GM13976 (cell line): ENCODE measurements at regions not wholly inside any gene's neighbourhood (a gene's known extent, or its start where the extent isn't known, plus 50 kb on each side); places are given as distances from the start of the nearest gene placed in this dataset.

Source experiments
- DNase-seq: peaks from one replicate; pipeline ENCODE4 v3.0.0; 2012; ENCODE audit warnings: low spot score
- in situ Hi-C: fragments of 300-500 bp; cut with MboI; formaldehyde crosslinking; loops from one replicate; pipeline ENCODE4 v1.12.0; 2022; ENCODE audit warnings: low sequenced_read_pairs, mixed read lengths, inconsistent platforms; ENCODE audit not compliant: unreplicated experiment
- TF ChIP-seq, protein P1 (sequence below): IDR thresholded peaks from 2 replicates; pipeline ENCODE4 v1.5.1; 2012; ENCODE audit warnings: borderline replicate concordance, mild to moderate bottlenecking; ENCODE audit not compliant: insufficient read depth; ENCODE audit errors: extremely low read depth, missing control alignments, control extremely low read depth

DNA sequence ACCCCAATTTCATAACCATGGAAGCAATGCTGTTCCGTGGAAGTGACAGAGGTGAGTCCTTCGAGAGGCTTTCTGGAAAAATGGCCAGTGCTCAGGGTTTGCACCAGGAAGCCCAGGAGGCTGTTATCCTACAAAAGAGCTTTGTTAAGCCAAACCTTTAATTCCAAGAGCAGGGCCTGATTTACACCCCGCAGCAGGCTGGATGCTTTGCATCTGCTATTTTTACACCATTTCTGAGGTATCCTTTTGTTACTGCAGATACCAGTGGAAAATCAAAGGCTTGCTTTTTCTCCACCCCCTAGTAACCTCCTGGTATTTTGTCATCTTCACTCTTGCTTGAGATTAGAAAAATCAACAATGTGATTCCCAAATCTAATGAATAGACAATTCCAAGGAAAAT, 380.6 kb downstream of the SOX11 start:
- DNase-seq: no peak
- in situ Hi-C loops: no loop called here
- TF ChIP-seq, protein P1, sequence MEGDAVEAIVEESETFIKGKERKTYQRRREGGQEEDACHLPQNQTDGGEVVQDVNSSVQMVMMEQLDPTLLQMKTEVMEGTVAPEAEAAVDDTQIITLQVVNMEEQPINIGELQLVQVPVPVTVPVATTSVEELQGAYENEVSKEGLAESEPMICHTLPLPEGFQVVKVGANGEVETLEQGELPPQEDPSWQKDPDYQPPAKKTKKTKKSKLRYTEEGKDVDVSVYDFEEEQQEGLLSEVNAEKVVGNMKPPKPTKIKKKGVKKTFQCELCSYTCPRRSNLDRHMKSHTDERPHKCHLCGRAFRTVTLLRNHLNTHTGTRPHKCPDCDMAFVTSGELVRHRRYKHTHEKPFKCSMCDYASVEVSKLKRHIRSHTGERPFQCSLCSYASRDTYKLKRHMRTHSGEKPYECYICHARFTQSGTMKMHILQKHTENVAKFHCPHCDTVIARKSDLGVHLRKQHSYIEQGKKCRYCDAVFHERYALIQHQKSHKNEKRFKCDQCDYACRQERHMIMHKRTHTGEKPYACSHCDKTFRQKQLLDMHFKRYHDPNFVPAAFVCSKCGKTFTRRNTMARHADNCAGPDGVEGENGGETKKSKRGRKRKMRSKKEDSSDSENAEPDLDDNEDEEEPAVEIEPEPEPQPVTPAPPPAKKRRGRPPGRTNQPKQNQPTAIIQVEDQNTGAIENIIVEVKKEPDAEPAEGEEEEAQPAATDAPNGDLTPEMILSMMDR: no peak

DNA sequence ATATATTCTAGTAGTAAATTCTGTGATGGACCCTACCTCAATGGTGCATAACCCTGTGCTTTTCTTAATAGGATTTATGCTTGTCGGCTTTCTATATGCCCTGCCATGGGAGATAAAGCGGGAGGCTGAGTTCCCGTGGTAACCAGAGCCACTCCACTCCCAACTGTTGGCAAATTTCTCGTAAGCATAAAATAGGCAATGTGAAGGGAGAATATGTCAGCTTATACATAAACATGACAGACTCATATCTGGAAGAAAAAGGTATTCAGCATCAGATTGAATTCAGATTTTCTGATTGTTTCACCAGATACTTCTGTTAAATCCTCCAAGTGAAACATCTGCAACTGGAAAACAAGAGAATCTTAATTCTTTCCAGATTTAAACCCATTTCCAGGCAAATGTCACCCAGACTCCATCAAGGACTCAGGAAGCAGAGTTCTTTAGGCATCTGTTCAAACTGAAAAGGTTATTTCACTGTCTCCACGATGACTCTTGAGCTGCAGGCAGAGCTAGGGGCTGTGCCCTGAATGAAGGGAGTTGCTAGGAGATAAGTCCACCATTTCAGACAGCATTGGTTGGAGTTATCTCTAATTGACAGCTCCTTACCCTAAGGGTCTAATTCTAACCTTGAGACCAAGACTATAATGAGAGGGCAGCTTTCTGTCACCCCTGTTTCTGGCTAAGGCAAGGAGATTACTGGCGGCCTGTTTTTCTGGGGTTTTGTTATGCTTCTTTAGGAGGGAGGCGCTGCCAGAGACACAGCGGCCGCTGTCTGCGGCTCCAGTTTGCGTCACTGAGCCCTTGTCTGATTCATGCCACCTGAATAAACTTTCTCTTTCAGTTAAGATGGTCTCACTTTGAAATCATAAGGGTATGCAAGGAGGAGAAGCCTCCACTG, 381.3 kb downstream of the SOX11 start:
- no peak for DNase-seq
- TF ChIP-seq, protein P1: no peak
- in situ Hi-C loops: no loop called here

DNA sequence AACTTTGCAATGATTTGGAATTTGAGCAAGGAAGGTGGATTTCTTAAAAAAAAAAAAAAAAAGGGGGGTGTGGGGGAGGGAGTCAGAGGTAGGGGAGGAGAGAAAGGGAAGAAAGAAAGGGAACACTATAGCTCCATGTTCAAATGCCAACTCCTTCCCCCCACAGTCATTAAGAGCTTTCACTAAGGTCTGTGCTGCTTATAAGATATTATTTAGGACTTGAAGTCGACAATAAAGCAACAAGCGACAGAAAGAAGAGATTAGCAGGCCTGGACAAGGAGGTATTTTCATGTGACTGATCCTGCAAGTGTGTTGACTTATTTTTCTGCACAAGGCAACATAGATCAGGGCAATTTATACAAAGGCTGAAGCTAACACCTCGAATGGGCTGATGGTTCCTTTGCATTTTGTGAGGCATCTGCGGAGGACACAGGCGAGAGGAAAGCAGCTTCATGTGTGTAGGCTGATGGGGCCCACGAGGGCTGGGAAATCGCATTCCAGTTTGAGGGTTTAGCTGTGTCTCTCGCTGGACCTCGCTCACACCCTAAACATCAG, 382.0 kb downstream of the SOX11 start:
- TF ChIP-seq, protein P1: no peak
- in situ Hi-C loops: no loop called here
- DNase-seq: no peak

DNA sequence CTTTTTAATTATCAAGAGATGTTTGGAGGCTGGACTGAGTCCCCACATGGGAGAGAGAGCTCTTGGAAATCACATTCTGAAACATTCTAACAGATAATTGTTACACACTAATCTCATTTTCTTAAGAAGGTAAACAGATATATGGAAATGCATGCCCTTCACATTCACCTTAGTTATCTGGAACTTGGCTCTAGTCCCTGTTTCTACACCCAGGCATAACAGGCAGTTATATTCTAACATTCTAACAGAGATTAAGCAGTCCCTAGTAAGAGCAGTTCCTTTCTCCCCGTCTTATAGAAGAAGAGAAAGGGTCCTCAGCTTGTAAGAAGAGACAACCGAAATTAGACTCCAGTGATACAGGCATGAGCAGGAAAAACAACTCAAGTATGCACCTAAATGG, 385.4 kb downstream of the SOX11 start:
- in situ Hi-C loops: no loop called here
- TF ChIP-seq, protein P1: no peak
- DNase-seq: no peak

DNA sequence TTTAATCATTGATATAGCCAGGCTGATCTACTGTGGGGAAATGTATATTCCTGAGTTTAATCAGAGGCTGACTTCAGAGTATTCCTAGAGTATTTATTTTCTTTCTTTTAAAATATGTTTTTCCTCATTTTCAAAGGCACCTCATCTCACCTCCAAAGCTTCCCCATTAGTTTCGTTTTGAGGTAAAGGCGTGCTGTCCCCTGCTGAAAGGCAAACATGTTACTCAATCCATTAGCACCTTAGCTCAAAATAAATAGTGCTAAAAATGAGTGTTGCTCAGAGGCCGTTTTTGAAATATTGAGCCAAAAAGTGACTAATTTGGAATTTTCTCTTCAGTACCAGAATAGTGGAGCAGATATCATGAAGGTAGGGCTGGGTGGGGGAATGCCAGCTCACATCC, 386.2 kb downstream of the SOX11 start:
- DNase-seq: no peak
- TF ChIP-seq, protein P1: no peak
- in situ Hi-C loops: no loop called here

DNA sequence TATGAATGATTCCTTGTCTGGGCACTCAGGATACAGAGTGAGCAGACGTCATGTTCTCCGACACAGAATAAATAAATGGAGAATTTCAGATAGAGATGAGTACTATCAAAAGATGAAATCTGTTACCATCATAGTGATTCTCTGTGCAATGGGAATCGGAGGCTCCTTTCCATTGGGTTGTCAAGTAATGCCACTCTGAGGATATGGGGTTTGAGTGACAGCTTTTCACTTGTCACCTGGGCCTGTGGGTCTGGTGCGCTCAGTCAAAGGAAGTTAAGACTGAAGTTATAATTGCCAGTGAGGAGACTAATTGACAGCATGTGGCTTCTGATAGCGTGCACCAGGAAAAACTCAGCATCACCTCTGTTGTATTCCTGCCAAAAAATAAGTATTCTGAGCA, 387.2 kb downstream of the SOX11 start:
- DNase-seq: no peak

More for the DNA sequence above, 387.2 kb downstream of the SOX11 start:
- in situ Hi-C loops: no loop called here
- TF ChIP-seq, protein P1: no peak
